HG02610 (cell line): ENCODE measurements at regions not wholly inside any gene's neighbourhood (a gene's known extent, or its start where the extent isn't known, plus 50 kb on each side); places are given as distances from the start of the nearest gene placed in this dataset.

Experiments
- ATAC-seq: cut with Tn5 transposase; IDR thresholded peaks from one replicate; pipeline ENCODE4 v1.9.1; 2021; ENCODE audit warnings: mild to moderate bottlenecking, moderate library complexity; ENCODE audit not compliant: unreplicated experiment

DNA sequence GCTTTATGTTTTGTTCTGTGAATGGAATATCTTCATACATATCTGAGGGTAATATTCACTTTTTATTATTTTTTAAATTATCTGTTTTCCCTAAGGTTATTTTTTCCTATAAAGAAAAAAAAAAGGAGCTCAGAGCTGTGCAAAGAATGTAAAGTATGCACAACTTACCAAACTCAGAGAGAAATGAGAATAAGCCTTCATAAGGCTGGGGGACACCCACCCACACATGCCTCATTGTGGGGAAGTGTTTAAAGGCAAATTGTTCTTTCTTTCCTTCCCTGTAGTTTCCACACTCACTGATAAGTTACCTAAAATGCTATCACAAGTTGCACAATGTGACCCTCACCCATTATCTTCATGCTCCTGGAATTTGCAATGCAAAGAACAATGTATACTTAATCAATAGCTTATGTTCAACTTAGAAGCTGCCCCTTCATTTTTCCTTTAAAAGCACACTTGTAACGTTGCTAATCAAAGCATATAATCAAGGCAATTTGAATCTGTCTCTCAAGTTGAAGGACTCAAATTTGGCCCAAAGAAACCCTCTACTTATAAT lies 108.1 kb downstream of the GNAT3 start:
- ATAC-seq: no peak

- ATAC-seq: no peak
Measured at GRCh38 chr7:80401708-80402107, 110.2 kb downstream of the GNAT3 start.

DNA sequence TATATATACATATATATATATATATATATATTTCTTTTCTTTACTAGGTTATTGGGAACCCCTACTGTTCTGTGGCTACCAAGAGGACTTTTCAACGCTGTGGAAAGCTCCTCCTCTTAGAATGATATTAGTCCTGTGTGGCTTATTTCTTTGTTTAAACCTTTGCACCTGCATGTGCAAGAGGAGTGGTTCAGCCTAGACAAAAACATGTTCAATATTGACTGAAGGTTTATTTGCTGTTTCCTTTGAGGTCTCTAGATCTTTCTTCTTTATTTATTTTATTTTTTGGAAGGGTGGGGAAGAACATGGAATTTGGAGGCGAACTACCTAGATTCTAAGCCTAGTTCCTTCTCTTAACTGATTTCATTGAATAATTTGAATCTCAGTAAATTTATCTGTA lies 118.1 kb downstream of the GNAT3 start:
- no peak for ATAC-seq

DNA sequence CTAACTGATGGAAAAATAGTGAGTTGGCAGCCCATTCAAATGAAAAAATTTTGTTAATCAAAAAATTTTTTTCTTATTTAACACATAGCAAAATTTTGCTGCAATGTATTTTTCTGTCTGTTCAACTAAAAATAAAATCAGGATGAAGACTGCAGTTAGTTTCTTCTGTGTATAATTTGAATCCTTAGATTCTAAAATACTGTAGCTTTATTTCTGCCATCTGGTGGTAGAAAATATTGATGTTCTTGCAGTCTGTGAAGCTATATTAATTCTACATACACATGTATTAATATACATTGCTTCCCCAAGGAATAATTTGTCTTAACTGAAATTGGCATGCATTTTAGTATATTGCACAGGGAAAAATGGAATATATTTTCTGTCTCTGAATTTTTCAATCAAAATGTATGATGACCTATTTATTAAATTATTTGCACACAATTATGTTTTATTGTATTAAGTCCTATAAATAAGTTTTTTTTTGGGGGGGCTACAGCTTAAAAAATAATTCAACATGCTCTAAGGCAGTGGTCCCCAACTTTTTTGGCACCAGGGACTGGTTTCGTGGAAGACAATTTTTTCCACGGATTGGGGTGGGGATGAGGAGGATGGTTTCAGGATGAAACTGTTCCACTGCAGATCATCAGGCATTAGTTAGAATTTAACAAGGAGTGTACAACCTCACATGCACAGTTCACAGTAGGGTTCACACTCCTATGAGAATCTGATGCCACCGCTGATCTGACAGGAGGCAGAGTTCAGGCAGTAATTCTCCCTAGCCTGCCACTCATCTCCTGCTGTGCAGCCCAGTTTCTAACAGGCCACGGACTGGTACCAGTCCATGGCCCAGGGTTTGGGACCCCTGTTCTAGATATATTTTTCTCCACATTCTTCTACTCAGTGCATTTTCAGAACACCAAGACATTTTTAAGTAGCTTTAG lies 119.4 kb downstream of the GNAT3 start:
- no peak for ATAC-seq

DNA sequence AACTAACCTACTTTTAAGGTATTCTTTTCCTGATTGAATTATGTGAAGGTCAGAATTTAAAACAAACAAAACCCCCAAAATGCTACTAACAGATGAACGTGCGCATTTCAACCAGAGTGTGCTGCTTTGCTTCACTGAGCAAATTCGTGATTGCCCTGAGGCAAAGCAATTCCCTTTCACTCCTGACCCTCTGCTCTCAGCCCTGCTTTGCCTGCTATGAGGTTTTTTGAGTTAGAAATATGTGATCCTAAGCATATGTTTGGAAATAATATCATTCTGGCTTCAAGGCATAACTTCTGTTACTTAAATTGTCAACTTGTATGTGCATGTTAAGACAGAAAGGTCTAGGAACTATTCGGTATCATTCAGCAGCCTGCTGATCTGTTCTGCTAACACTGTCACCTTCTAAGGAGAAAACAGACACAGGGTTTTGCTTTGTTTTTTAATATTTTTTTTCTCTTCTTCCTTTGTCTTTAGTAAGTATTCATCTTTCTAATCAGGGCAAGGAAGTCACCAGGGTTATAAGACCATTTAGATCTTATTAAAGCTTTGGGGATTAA lies 124.2 kb downstream of the GNAT3 start:
- no peak for ATAC-seq

GRCh38 chr7:80386686-80387085 lies 125.2 kb downstream of the GNAT3 start:
- ATAC-seq: no peak

DNA sequence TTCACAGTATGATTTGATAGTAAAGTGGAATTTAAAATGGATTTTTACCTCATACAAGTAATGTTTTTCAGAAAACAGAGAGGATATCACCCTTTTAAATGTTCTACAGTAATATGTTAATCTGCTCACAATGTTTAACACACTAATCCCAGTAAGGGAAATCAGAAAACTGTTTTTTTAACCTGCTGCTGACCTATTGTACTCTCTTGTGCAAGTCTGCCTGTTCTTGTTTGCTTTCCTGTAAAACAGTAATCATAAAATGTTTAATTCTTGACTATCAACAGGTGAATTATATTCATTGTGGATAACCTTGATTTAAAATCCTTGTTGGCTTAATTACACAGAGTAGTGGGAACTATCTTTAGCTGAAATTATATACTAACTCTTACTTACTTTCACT lies 126.4 kb downstream of the GNAT3 start:
- no peak for ATAC-seq

DNA sequence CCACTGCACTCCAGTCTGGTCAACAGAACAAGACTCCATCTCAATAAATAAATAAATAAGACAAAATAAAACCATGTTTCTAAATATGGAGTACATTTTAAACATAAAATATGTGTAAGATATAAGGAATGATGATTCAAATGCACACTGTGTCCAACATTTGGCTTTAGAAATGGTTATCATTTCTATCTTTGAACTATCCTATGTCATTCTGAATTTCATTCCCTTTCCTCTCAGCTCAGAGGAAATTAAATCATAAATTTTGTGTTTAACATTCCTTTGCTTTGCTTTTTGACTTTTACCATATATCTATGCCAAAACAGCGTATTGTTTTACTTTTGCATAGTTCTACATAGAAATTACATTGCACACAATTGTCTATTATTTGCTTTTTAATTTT lies 130.9 kb downstream of the GNAT3 start:
- ATAC-seq: no peak

- no peak for ATAC-seq
Measured at GRCh38 chr7:80379034-80379982, 132.6 kb downstream of the GNAT3 start.

DNA sequence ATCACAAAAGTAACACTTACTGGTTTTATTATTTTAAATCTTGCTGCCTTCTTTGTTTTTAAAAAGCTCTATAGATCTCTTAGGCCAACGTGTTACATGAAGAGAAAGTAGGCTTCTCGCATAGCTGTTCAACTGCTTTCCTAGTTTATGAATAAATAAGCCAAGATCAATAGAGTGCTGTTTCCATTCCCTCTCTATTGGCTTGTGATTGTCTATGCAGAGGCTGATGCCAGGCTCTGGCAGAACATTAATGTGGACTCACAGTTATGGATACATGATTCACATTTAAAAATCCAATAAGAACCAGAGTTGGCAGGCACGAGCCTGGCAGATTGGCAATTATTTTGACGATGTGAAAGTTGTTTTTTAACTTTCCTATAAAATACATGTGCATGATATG lies 137.5 kb downstream of the GNAT3 start:
- no peak for ATAC-seq

- no peak for ATAC-seq
Measured at GRCh38 chr7:80373429-80374032, 138.3 kb downstream of the GNAT3 start.

- ATAC-seq: no peak
Measured at GRCh38 chr7:80372415-80372814, 139.4 kb downstream of the GNAT3 start.

- ATAC-seq: no peak
Measured at GRCh38 chr7:80370587-80370986, 141.3 kb downstream of the GNAT3 start.

- no peak for ATAC-seq
Measured at GRCh38 chr7:80369321-80369720, 142.5 kb downstream of the GNAT3 start.

- ATAC-seq: no peak
Measured at GRCh38 chr7:80362677-80363076, 149.2 kb downstream of the GNAT3 start.

DNA sequence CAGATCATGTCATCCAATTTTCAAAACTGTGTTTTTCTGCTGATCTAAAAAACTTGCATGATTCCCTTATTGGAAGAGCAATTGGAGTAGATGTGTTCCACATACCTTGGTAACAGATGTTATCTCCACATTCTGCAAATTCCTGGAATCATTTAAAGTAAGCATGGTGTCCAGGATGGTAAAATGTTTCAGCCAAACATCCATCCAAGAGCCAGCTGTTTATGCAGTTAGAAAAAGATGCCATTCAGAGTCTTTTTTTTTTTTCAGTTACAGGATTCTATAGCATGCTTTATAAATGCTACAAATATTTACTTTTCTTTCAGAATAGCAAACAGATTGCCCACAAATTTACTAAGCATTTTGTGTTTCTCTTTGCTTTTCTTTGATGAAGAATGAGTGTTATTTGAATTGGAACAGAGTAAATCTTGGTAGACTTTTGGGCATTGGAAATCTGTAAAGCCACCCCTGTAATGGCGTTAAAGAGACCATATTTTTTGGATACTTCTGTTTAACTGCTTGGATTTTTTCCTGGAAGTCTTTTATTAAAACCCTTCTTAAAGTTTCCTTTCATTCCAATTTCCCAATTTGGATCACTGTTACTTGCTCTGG lies 149.8 kb downstream of the GNAT3 start:
- ATAC-seq: no peak

- ATAC-seq: no peak
Measured at GRCh38 chr7:80359476-80359875, 152.4 kb downstream of the GNAT3 start.

GRCh38 chr7:80359029-80359428 lies 152.8 kb downstream of the GNAT3 start:
- ATAC-seq: no peak

GRCh38 chr7:80357530-80357929 lies 154.3 kb downstream of the GNAT3 start:
- ATAC-seq: no peak

- no peak for ATAC-seq
Measured at GRCh38 chr7:80350430-80350829, 161.4 kb downstream of the GNAT3 start.
